ENCODE measurements at regions not wholly inside any gene's neighbourhood (a gene's known extent, or its start where the extent isn't known, plus 50 kb on each side); places are given as distances from the start of the nearest gene placed in this dataset.
"Not testable (repeated sequence)": the region's sequence is repeated elsewhere in the genome, so short reads cannot be mapped to it uniquely, and the experiment has no call there.

DNA sequence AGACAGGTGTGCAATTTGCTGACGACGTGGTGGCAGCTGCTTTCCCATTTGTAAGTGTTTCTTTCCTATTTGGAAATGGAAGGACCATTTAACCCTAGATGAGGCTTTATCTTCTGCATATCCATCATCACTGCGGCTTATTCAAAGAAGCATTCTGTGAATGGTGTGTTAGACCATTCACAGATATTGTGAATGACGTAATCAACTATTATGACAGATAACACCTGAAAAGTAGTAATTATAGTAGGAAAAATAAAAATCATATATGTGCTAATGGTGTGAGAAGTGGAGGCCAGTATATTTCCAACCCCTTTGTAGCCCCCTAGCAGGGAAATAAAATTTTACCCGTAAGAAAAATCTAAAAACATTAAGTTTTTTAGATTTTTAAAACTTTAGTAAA is 424.5 kb upstream of the CRIM1 start:
- no peak for DNase-seq

GRCh38 chr2:35929551-35929950 is 426.0 kb upstream of the CRIM1 start:
- no peak for DNase-seq

DNA sequence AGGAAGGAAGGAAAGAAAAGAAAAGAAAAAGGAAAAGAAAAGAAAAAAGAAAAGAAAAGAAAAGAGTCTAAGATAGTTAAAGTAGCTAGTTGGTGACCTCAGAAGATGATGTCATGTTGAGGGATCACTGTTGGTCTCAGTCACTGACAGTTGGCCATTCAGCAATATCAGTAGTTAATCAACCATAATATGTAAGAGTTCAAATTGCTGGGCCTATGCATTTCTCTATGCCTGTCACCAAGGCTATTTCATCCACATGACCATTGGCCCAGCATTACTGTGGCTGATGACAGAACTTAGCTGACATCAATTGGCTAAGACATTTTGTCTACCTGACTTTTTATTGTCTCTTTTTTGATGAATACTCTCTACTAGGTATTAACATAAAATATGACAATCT is 435.5 kb upstream of the CRIM1 start:
- no peak for DNase-seq

- DNase-seq, result no peak
These were observed 440.3 kb upstream of the CRIM1 start for GRCh38 chr2:35915261-35915660.

- DNase-seq, result no peak
These were observed 463.6 kb upstream of the CRIM1 start for GRCh38 chr2:35891936-35892335.

DNA sequence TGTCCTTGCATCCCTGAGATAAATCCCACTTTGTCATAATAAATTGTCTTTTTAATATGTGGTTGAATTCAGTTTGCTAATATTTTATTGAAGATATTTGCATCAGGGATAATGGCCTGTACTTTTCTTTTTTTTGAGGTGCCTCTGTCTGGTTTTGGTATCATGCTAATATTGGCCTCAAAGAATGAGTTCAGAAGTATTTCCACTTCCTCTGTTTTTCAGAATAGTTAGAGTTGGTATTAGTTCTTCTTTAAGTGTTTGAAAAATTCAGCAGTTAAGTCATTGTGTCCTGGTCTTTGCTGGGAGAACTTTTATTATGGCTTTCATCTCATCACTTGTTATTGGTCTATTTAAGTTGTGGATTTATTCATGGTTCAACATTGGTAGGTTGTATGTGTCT is 464.1 kb upstream of the CRIM1 start:
- no peak for DNase-seq

GRCh38 chr2:35887146-35887545 is 468.4 kb upstream of the CRIM1 start:
- DNase-seq, result no peak

GRCh38 chr2:35873921-35874320 is 481.7 kb upstream of the CRIM1 start:
- DNase-seq, result no peak

DNA sequence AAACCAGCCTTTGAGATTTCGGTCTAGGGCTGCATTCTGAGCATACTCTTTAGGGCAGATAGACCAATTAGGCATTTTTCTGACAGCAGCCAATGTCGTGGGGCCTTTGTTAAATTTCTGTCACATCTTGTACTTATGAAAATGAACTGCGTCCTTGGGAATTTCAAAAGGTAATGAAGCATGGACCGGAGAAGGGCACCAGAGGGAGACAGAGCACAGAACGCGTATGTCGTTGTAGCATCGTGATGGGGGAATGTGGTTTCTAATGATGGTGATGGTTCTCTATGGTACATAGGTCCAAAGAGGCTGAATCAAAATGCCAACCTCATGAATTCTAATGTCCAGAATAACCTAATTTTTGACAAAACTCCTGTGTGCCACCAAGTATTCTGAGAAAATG is 483.9 kb upstream of the CRIM1 start:
- DNase-seq, result no peak

DNA sequence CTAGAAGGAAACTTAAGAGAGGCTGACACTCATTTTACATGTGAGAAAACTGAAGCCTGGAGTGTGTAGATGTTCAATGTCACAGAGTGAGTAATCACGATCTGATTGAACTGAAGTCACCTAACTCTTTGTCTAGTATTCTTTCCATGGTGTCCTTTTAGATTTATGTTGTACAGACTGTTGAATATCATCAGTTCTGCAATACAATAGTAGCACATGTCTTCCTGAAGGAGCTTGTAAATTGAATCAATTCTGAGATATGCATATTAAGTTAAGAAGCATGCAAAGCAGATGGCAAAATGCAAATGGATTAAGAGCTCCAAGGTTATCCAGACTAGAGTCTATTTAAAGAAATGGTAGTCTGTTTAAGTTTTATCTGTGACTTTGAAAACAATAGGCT is 484.9 kb upstream of the CRIM1 start:
- no peak for DNase-seq

GRCh38 chr2:35864141-35864540 is 491.4 kb upstream of the CRIM1 start:
- DNase-seq, result no peak

DNA sequence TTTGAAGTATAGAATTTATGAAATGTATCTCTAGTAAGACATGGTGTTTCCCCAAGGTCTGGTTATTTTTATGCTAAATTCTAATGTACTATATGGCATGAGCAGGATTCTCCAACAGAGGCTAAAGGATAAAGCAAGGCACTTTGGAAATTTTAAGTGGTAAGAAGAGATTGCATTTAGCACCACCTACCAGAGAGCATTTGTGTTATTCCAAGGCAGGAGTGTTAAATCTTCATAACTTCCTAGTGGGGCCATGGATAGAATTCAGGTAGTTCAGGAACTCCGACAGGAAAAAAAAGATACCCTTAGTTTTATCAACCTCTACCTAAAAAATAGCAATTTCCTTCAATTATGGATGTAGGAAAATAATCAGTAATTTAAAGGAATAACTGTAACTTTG is 497.4 kb upstream of the CRIM1 start:
- no peak for DNase-seq

DNA sequence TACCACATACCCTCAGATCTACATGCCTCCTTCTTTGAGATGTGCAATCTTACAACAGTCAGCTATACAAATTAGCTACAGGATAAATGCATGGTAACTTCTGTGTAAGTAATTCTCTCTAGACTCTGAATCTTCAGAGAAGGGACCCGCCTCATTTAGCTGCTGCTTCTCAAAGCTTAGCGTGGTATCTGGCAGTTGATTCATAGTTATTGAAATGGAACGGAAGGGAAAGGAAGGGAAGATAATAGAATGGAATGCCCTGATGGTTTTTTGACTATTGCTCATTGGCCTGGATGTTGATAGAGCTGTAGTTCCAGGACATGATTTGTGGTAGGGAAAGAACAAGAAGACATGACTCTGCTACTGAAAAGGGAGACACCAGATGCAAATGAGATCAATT is 498.1 kb upstream of the CRIM1 start:
- DNase-seq, result no peak

DNA sequence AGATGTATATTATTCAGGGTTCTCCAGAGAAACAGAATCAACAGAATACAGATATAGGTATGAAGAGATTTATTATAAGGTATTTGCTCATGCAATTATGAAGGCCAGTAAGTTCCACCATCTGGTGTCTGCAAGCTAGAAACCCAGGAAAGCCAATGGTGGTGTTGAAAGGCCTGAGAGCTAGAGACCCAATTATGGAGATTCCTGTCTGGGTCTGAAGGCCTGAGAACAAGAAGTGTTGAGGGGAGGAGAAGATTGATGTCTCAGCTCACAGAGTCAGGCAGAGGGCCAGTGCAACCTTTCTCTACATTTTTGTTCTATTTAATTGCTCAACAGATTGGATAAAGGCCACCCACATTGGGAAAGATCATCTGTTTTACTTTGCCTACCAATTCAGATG is 524.2 kb upstream of the CRIM1 start:
- DNase-seq, result no peak

GRCh38 chr2:35830833-35831232 is 524.7 kb upstream of the CRIM1 start:
- no peak for DNase-seq

GRCh38 chr2:35827086-35827485 is 528.5 kb upstream of the CRIM1 start:
- no peak for DNase-seq

GRCh38 chr2:35822716-35823115 is 532.9 kb upstream of the CRIM1 start:
- no peak for DNase-seq

DNA sequence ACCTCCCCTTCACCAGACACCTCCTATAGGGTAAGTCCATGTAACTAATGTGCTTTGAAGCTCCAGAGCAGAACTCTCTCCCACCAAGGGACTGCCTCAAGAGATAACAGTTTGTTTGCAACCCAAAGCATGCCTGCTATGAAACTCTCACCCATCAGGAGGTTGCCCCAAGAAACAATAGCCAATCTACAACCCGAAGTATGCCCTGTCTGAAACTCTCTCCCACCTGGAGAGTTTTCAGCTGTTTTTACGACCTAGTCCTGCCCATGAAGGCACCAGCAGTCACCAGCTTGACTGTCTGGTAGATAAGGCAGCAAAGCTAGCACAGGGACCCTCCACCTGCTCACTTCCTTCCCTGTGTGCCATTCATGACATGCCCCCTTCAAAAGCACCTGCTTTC is 533.9 kb upstream of the CRIM1 start:
- DNase-seq, result no peak

- no peak for DNase-seq
These were observed 535.2 kb upstream of the CRIM1 start for GRCh38 chr2:35820391-35820790.

DNA sequence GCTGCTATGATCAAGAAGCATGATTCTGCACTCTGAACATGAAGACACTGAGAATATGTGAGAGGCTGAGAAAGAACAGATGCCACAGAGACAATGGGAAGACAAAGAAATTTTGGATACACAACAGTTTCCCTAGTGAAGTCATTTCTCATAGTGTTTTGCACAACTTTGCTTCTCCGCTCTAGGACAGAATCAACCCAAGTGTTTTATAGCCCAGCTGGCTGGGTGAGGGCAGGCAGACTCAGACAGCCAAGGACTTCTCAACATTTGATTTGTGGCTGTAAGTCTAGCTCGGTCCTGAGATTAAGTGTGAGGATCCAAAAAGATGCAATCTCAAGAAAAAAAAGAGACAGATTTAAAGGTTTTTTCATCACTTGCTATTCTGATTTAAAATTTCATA is 536.5 kb upstream of the CRIM1 start:
- DNase-seq, result no peak

GRCh38 chr2:35818359-35818758 is 537.2 kb upstream of the CRIM1 start:
- not testable (repeated sequence) for DNase-seq

DNA sequence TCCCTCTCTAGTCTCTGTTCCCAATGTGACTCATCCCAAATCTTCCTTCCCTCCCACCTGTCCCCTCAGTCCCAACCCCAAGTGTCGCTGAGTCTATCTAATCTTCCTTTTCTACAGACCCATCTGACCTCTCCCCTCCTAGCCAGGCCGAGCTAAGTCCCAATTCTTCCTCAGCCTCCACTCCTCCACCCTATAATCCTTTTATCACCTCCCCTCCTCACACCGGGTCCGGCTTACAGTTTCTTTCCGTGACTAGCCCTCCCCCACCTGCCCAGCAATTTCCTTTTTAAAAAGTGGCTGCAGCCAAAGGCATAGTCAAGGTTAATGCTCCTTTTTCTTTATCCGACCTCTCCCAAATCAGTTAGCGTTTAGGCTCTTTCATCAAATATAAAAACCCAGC is 541.0 kb upstream of the CRIM1 start:
- not testable (repeated sequence) for DNase-seq

DNA sequence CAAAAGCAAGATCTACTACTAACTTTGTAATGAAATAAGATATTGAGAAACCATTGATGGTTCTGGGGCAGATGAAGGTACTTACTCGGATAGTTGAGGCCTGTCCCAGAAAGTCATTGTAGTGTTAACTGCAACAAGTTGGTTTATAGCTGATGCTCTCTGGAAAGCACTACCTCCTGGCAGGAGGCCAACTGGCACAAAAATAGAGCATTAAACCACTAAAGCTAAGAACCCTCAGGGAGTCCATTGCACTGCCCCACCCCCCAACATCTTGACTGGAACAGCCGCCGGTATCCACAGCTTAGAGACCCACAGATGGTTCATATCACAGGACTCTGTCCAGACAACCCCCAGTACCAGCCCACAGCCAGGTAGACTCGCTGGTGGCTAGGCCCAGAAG is 552.5 kb upstream of the CRIM1 start:
- no peak for DNase-seq

DNA sequence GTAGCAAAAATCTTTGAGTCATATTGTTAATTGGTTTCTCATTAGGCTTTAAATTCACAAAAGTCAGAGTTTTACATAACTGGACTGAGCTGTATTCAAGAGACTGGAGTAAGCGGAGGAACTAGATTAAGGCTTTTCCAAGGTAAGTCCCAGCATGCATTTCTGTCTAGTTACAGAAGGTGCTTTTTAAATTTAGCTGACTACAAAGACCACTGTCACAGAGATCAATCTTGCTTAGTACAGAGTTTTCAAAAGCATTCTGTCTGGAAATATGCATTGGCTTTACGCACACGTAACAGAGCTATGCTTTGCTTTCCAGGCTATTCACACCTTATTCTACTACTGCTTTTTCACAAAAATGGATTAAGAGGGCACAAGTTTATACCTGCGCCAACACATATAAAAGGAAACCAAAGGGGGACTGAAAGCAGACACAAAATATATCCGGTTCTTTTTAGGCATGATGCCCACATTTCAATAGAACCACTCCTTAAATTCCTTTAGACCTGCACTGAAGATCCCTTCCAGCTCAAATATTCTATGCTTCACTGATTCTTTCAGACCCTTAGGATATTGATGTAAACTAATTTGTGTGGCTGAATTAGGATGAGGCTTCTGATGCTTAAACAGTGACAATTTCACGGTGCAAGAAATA is 560.7 kb upstream of the CRIM1 start:
- DNase-seq, result no peak

DNA sequence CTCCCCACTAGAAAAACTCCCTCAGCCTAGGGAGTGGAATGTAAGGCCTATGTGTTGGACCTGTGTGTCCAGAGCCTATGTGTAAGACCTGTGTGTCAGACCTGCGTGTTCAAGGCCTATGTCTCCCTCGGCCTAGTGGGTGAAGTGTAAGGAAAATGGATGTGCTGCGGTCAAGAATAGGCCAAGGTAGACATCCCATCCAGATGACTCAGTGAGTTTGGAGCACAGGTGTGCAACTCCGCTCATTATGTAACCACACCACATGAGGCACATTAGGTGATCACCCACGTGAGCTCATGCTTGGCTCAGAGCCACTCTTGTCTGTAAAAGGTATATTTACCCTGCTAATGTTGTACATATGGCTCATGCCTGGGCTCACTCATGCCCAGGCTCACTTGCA is 565.3 kb upstream of the CRIM1 start:
- DNase-seq, result no peak

DNA sequence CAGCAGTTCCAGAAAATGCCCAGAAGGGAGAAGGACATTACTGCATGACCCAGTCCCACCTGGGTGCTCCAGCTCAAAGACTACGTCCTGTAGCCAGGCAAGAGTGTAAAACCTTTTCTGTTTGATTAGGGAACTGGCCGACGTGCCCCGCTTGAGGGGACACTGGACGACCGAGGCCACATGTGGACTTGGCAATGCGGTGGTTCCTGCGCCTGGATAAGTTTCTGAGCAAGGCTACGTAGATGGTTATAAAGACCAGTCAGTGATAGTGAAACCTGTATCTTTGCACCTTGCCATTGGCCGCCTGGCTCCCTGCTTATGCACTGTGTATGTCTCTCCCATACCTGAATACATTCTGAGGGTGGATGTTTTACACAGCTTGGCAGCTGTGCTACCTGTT is 567.0 kb upstream of the CRIM1 start:
- no peak for DNase-seq
